ENCODE measurements at regions not wholly inside any gene's neighbourhood (a gene's known extent, or its start where the extent isn't known, plus 50 kb on each side); places are given as distances from the start of the nearest gene placed in this dataset.

DNA sequence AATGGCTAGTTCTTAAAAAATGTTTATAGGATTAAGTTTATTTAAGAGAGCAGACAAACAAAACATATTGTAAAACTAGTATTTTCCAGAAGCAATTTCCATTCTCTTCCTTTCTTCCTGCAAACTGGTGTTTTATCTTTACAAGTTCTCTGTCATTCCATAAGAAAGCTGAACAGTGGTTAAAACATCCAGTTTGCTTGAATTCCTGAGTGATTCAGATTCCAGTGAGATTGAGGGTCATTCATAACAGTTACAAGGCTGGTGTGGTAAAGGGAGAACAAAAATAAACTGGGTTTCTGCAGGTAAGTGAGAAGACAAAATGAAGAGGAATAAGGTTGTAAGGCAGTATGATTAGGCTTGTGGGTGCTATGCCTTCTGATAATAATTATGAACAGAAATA is 544.8 kb upstream of the DIPK2B start:
- no peak overlapping the region for H3K27ac ChIP-seq
- H3K27me3 ChIP-seq, result no peaks in the 10 kb centered on the region
- ATAC-seq (no peak), DNase-seq (no peak)
- no peak overlapping the region for H3K4me3 ChIP-seq
- peaks cover 7% of the 10 kb centered on the region for H3K36me3 ChIP-seq
- H3K4me1 ChIP-seq, result peaks cover 11% of the 10 kb centered on the region
- TF ChIP-seq, protein P1, sequence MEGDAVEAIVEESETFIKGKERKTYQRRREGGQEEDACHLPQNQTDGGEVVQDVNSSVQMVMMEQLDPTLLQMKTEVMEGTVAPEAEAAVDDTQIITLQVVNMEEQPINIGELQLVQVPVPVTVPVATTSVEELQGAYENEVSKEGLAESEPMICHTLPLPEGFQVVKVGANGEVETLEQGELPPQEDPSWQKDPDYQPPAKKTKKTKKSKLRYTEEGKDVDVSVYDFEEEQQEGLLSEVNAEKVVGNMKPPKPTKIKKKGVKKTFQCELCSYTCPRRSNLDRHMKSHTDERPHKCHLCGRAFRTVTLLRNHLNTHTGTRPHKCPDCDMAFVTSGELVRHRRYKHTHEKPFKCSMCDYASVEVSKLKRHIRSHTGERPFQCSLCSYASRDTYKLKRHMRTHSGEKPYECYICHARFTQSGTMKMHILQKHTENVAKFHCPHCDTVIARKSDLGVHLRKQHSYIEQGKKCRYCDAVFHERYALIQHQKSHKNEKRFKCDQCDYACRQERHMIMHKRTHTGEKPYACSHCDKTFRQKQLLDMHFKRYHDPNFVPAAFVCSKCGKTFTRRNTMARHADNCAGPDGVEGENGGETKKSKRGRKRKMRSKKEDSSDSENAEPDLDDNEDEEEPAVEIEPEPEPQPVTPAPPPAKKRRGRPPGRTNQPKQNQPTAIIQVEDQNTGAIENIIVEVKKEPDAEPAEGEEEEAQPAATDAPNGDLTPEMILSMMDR (IDR thresholded peaks at IDR 0.05), result no peak
- intact Hi-C loops (cut with DNase I), result no loop called here
- H3K9me3 ChIP-seq, result no peaks in the 10 kb centered on the region

DNA sequence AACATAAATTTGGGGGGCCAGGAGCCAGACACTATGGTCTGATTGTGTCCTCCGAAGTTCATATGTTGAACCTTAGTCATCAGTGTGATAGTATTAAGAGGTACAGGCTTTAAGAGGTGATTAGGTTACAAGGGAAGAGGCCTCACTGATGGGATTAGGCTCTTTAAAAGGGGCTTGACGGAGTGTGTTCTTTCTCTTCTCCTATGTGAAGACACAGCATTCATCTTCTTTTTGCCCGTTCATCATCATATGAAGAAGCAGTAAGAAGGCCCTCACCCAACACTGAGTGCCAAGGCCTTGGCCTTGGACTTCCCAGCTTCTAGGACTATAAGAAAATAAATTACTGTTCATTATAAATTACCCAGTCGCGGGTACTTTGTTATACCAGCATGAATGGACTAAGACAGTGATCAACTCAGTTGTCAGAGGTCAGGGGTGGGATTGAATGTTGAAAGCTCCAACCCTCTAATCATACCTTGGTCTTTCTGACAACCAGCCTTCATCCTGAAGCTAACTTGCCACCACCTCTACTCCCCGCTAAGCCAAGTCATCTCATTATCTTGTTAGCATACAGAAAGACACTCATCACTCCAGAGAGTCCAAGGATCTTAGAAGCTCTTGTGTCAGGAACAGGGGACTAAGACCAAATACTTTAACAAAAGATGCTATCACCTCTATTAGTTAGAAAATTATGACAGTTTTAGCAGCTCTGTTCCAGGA is 543.4 kb upstream of the DIPK2B start:
- Histone ChIP-seq H3K36me3 (peaks cover 7% of the 10 kb centered on the region), H3K9me3 (no peaks in the 10 kb centered on the region), H3K27me3 (no peaks in the 10 kb centered on the region), H3K4me1 (peaks cover 7% of the 10 kb centered on the region), H3K4me3 (no peak overlapping the region), H3K27ac (no peak overlapping the region)
- ATAC-seq (no peak), DNase-seq (no peak)
- intact Hi-C loops (cut with DNase I), result no loop called here
- TF ChIP-seq, protein P1 (IDR thresholded peaks at IDR 0.05), result no peak

DNA sequence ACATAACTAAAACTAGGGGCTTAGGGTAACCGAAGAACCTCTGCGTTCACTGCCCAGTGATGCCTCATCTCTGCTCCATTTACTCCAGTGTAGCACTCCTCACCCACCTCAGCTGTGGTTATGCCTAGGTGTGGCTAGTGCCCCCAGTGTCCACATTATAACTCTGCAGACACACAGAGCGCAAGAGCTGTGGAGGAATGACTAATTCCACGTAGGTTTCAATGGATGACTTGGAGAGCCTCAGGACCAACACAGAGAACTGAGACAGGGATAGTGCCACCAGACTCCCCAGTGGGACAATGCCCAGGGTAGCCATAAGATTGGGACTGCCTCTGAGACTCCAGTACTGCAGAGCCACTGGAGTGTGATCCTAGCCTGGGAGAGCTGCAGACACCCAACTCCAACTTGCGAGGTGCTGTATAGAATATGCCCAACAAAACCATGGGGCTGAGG is 542.4 kb upstream of the DIPK2B start:
- peaks cover 7% of the 10 kb centered on the region for H3K36me3 ChIP-seq
- H3K4me3 ChIP-seq, result no peak overlapping the region
- no peak for DNase-seq
- intact Hi-C loops (cut with DNase I), result no loop called here
- ATAC-seq, result peak; percentile 50
- H3K27ac ChIP-seq, result no peak overlapping the region
- no peaks in the 10 kb centered on the region for H3K27me3 ChIP-seq
- TF ChIP-seq, protein P1 (IDR thresholded peaks at IDR 0.05), result no peak
- peaks cover 3% of the 10 kb centered on the region for H3K4me1 ChIP-seq
- H3K9me3 ChIP-seq, result no peaks in the 10 kb centered on the region

DNA sequence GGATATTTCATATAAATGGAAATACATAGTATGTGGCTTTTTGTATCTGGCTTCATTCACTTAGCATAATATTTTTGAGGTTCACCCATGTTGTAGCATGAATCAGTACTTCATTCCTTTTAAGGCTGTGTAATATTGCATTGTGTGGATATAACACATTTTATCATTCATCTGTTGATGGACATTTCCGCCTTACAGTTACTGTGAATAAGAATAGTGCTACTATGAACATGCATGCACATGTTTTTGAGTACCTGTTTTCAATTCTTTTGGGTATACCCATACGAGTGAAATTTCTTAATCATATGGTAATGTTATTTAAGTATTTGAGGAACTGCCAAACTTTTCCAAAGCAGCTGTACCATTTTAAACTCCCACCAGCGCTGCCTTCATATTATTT is 539.6 kb upstream of the DIPK2B start:
- TF ChIP-seq, protein P1 (IDR thresholded peaks at IDR 0.05), result no peak

DNA sequence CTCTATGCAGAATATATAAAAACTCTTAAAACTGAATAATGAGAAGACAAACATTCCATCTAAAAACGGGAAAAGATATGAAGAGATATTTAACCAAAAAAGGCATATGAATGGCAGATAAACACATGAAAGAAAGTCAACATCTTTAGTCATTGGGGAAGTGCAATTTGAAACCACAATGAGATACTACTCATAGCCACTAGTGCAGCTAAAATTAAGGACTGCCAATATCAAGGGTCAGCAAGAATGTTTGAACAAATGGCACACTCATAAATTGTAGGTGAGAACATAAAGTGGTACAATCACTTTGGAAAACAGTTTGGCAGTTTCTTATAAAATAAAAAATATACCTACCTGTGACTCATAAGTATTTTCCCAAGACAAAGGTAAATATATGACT is 534.9 kb upstream of the DIPK2B start:
- H3K27me3 ChIP-seq, result no peaks in the 10 kb centered on the region
- ATAC-seq (no peak), DNase-seq (no peak)
- intact Hi-C loops (cut with DNase I), result no loop called here
- no peak overlapping the region for H3K4me3 ChIP-seq
- H3K9me3 ChIP-seq, result no peaks in the 10 kb centered on the region
- H3K36me3 ChIP-seq, result no peaks in the 10 kb centered on the region
- H3K4me1 ChIP-seq, result no peaks in the 10 kb centered on the region
- TF ChIP-seq, protein P1 (IDR thresholded peaks at IDR 0.05), result no peak
- no peak overlapping the region for H3K27ac ChIP-seq

More for the DNA sequence above, 539.6 kb upstream of the DIPK2B start:
- Histone ChIP-seq H3K27me3 (no peaks in the 10 kb centered on the region), H3K36me3 (peaks cover 7% of the 10 kb centered on the region), H3K4me1 (no peaks in the 10 kb centered on the region), H3K27ac (no peak overlapping the region), H3K4me3 (no peak overlapping the region), H3K9me3 (no peaks in the 10 kb centered on the region)
- no peak for DNase-seq
- no peak for ATAC-seq
- intact Hi-C loops (cut with DNase I), result no loop called here

Measured in upper lobe of right lung (tissue), 1 donor.